Fibroblast of pulmonary artery (primary cell): ENCODE measurements at regions not wholly inside any gene's neighbourhood (a gene's known extent, or its start where the extent isn't known, plus 50 kb on each side); places are given as distances from the start of the nearest gene placed in this dataset.
"Not testable (repeated sequence)": the region's sequence is repeated elsewhere in the genome, so short reads cannot be mapped to it uniquely, and the experiment has no call there.

Source experiments
- DNase-seq: peaks from one replicate; pipeline ENCODE4 v3.0.0-alpha.2; 2010; ENCODE audit warnings: low read depth
- H3K4me3 ChIP-seq: replicated peaks from 2 replicates; pipeline ENCODE4 v1.5.1; 2011; ENCODE audit warnings: low read depth, mild to moderate bottlenecking, control low read depth, low read length, moderate library complexity
- TF ChIP-seq, protein P1 (sequence below): IDR thresholded peaks from 2 replicates; pipeline ENCODE4 v1.5.1; 2011; ENCODE audit warnings: mild to moderate bottlenecking, control low read depth, low read length, inconsistent platforms; ENCODE audit errors: missing control alignments

DNA sequence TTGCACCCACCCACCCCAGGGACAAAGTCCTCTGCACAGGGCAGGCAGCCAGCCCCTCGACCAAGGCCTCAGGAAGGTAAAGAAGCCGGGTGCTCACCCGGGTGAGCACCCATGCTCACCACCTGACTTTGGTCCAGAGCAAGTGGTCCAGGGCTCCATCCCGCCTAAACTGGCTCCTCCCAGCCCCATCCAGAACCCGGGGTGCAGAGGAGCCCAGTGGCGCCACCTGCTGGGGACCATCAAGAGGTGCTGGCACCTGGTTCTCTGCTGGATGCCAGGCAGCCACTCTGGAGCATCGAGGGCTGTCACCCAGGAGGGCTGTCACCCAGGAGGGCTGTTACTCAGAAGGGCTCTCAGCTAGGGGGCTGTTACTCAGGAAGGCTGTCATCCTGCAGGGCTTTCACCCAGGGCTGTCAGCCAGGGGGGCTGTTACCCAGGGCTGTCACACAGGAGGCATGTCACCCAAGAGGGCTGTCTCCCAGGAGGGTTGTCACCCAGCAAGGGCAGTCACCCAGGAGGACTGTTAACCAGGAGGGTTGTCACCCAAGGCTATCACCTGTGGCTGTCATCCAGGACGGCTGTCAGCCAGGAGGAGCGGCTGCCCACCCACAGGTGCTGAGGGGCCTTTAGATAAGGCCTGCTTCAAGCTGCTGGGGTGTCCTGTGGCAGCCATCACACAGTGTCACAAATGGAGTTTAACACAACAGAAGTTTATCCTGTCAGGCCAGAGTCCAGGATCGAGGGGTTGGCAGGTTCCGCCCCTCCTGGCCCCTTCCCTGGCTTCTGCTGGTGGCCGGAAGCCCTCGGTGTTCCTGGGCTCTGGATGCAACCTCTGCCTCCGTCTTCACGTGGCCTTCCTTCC, 98.5 kb downstream of the TNFRSF13B start:
- no peak overlapping the region for H3K4me3 ChIP-seq
- DNase-seq: no peak

DNA sequence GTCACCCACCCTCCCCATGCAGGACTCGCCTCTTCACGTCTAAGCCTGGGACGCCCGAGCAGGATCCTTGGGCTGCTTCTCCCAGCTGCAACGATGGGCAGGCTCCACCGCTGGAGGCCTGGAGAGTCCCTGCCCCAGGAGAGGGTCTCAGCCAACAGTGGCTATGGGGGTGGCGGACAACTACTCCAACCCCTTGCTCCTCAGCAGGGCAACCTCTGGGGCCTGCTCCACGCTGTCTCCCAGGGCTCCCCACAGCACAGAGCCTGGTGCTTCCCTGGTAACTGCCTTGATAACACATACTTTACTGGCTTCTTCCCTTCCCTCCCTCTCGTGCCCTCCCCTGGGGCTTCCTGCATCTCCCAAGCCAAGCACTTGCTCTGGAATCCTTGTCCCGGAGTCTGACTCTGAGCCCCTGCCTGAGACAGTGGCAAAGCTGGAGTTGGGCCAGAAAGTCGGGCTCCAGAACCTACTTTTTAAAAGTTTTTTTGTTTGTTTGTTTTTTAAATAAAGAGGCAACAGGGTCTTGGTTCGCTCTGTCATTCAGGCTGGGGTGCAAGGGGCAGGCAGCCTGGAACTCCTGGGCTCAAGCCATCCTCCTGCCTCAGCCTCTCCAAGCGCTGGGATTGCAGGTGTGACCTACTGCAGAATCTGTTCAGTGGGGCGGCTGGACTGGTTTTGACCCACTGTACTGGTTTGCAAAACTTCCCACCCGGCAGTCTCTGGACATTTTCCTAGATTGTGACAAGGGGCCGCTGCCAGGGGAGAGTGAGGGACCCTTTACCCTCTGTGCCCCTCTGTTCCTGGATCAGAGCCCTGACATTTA, 99.4 kb downstream of the TNFRSF13B start:
- TF ChIP-seq, protein P1, sequence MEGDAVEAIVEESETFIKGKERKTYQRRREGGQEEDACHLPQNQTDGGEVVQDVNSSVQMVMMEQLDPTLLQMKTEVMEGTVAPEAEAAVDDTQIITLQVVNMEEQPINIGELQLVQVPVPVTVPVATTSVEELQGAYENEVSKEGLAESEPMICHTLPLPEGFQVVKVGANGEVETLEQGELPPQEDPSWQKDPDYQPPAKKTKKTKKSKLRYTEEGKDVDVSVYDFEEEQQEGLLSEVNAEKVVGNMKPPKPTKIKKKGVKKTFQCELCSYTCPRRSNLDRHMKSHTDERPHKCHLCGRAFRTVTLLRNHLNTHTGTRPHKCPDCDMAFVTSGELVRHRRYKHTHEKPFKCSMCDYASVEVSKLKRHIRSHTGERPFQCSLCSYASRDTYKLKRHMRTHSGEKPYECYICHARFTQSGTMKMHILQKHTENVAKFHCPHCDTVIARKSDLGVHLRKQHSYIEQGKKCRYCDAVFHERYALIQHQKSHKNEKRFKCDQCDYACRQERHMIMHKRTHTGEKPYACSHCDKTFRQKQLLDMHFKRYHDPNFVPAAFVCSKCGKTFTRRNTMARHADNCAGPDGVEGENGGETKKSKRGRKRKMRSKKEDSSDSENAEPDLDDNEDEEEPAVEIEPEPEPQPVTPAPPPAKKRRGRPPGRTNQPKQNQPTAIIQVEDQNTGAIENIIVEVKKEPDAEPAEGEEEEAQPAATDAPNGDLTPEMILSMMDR: no peak
- DNase-seq: no peak
- H3K4me3 ChIP-seq: no peak overlapping the region

More for the DNA sequence above, 98.5 kb downstream of the TNFRSF13B start:
- TF ChIP-seq, protein P1: peak; percentile 46

DNA sequence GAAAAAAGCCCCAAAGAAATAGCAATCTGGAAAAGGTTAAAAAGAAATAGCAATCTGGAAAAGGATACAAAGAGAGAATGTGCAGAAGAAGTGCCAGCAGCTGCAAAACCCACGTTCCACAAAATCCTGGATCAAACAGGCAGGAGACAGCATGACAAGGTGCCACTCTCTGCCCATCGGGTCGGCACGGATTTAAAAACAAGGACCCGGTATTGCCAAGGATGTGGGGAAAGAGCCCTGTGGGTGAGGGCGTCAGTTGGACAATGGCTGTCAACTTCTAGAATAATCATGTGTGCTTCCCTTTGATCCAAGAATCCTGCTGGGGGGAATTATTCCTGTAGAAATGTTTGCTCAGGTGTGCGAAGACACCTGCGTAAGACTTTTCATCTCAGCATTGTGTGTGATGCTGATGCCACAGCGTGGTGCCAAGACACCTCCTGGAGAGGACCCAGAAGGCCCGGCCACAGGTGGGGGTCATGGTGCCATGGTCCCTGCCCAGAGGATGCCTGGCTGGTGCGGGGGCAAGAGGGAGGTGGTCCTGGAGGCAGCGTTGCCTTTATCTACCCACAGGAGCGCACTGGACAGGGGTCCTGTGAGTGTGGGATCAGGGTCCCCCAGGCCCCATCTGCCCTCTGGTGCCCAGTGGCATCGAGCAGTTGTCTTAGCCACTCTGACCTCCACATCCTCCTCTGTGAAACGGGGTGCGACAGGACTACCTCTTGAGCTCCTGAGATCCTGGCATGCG, 100.3 kb downstream of the TNFRSF13B start:
- not testable (repeated sequence) for DNase-seq, H3K4me3 ChIP-seq

DNA sequence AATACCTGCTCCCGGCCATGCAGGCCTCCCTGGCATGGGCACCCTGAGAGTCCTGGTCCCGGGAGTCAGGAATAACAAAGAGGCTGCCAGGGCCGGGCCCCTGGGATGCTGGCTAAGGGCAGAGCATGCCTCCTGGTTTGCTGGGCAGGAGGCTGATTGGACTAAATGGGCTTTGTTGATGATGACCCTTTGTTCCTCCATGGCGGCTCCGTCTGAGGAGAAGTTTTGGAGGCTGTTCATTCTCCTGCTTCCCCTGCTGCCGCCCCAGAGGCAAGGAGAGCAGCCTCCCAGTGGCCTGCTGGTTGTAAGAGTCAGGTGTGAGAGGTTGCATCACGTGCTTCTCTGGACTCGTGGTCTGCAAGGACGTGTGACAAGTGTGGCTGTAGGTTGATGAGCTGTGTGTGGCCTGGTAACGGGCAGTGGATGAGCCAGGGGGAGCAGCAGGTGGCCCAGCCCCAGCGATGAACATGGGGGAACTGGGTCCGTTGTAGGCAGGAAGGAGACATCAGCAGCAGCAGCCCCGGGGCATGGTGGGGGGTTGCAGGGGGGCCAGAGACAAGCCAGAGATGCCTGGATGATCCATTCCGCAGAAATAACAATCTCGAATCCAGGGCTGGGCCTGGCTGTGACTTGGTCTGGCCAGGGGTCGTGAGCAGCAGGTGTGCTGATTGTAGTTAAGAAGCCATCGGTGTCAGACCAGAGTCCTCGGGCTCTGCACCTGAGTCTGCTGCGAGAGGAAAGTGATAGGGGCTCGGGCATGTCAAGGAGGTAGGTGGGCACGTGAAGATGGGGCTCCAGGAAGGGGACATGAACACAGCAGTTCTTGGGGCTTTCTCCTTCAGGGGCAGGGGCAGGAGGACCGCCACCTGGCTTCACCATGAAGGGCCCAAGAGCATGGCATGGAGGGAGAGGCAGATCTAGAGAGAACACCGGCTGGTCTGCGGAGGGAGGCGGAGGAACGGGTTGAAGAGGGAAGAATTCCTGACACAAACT, 101.4 kb downstream of the TNFRSF13B start:
- TF ChIP-seq, protein P1: no peak
- no peak for DNase-seq
- H3K4me3 ChIP-seq: no peak overlapping the region

DNA sequence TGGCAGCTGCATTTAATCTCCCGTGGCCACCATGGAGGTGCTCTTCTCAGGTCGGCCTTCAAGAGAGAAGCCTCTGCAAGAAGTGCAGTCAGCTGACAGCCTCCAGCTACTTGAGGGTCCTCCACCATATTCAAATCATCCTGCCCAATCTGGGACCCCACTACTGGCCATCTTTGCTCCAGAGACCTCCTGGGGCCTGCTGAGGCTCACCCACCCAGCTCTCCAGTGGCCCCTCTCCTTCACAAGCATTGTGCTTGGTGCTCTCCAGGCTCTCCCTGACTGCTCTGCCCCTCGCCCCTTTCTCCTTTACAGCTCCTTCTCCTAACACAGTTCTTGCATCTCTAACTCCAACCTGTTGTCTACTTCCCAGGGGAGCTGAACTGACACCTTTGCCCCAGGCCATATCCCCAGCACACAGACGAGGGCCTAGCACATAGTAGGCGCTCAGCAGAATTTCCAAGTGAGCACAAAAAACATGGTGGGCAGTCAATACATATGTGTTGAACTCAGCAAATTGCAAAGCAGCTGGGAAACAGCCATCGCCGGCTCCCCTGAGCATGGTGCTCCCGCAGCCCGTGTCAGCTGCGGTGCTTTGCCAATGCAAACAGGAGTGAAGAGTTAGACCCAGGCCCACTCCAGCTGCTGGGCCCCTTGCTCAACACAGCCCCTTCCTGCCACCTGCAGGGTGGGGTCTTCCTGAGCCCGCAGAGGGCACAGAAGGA, 102.2 kb downstream of the TNFRSF13B start:
- not testable (repeated sequence) for DNase-seq, H3K4me3 ChIP-seq

DNA sequence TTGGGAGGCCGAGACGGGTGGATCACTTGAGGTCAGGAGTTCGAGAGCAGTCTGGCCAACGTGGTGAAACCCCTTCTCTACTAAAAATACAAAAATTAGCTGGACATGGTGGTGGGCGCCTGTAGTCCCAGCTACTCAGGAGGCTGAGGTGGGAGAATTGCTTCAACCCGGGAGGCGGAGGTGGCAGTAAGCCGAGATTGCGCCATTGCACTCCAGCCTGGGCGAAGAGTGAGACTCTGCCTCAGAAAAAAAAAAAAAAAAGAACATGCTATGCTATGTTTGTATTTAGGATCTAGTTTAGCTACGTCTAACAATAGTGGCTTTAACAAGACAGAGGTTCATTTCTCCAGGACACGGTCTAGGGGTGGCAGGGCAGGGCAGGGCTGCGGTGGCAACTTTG, 103.3 kb downstream of the TNFRSF13B start:
- not testable (repeated sequence) for H3K4me3 ChIP-seq

DNA sequence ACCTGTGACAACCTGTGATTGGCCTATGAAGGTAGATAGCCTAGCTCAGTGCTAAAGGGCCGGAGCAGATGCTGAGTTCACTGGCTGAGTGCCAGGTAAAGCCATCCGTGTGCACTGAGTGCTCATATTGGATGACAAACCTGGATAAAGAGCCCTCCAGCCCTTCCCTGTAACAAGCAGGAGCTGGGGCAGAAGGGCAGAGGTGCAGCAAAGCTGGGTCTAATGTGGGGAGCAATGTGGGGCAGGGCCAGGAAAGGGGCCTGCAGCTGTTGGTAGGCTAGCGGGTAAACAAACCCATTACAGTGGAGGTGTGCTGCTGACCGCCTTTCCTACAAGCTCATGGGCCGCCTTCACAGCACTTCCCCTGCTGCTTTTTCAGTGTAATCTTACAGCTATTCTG, 104.4 kb downstream of the TNFRSF13B start:
- not testable (repeated sequence) for H3K4me3 ChIP-seq, DNase-seq

More for the DNA sequence above, 103.3 kb downstream of the TNFRSF13B start:
- DNase-seq: not testable (repeated sequence)

DNA sequence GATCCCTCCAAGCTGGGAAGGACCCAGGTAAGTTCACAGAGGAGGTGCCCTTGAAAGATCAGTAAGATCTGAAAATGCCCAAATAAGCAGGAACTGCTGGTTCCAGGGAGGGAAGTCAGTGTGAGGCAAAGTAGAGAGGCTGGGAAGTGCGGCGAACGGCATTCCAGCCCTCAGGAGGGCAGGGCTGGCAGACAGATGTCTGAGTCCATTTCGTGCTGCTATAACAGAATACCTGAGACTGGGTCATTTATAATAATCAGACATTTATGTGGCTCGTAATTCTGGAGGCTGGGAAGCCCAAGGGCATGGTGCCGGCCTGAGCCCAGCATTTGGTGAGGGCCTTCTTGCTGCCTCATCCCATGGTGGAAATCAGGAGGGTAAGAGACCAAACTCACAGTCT, 105.1 kb downstream of the TNFRSF13B start:
- not testable (repeated sequence) for DNase-seq, H3K4me3 ChIP-seq
